Stomach (tissue), 4 donors: ENCODE measurements at regions not wholly inside any gene's neighbourhood (a gene's known extent, or its start where the extent isn't known, plus 50 kb on each side); places are given as distances from the start of the nearest gene placed in this dataset.

ENCODE experiments used
- POLR2A ChIP-seq, 4 donors: fragments of 450-650 bp; IDR thresholded peaks; one replicate each; pipeline ENCODE4 v1.6.1; 2016; ENCODE audit warnings: antibody characterized with exemption in 4 of 4, control low read depth in 2 of 4, mild to moderate bottlenecking in 1 of 4, moderate library complexity in 1 of 4
- TF ChIP-seq, protein P1 (sequence below), 7 experiments: fragments of 450-650 bp in 4 of 7; fragments of 200-600 bp in 3 of 7; sonication (generic) in 3 of 7; IDR thresholded peaks; one replicate each; pipeline ENCODE4 v1.5.1; 2016 to 2019; ENCODE audit warnings: antibody characterized with exemption in 7 of 7, control low read depth in 2 of 7, mild to moderate bottlenecking in 1 of 7

DNA sequence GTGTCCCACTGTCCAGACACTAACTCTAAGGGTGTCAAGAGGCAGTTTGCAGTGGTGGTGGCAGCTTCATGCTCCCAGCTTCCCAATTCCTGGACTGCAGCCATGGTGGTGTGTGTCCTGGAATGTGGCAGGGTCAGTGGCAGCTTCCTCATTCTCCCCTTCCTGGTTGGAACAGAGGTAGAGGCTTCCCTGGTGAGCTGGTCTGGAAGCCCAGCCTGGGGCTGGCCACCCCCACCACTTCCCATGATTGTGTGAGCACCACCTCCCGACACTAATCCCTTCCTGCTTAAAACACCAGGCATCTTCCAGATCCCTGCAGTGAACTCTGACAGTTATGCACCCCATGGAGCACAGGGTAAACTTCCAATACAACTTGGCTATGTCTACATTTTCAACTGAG lies 134.9 kb downstream of the RAP2A start:
- TF ChIP-seq, protein P1, sequence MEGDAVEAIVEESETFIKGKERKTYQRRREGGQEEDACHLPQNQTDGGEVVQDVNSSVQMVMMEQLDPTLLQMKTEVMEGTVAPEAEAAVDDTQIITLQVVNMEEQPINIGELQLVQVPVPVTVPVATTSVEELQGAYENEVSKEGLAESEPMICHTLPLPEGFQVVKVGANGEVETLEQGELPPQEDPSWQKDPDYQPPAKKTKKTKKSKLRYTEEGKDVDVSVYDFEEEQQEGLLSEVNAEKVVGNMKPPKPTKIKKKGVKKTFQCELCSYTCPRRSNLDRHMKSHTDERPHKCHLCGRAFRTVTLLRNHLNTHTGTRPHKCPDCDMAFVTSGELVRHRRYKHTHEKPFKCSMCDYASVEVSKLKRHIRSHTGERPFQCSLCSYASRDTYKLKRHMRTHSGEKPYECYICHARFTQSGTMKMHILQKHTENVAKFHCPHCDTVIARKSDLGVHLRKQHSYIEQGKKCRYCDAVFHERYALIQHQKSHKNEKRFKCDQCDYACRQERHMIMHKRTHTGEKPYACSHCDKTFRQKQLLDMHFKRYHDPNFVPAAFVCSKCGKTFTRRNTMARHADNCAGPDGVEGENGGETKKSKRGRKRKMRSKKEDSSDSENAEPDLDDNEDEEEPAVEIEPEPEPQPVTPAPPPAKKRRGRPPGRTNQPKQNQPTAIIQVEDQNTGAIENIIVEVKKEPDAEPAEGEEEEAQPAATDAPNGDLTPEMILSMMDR (IDR thresholded peaks at IDR 0.05), result no peak
- TF ChIP-seq POLR2A (IDR thresholded peaks at IDR 0.05), result no peak
